Testis (tissue), 2 donors: ENCODE measurements at regions not wholly inside any gene's neighbourhood (a gene's known extent, or its start where the extent isn't known, plus 50 kb on each side); places are given as distances from the start of the nearest gene placed in this dataset.

Experiments used
- CTCF ChIP-seq, 3 experiments: fragments of 450-650 bp in 2 of 3; fragments of 200-600 bp in 1 of 3; sonication (generic) in 1 of 3; IDR thresholded peaks; one replicate each; pipeline ENCODE4 v1.5.1; 2016 to 2019; ENCODE audit warnings: antibody characterized with exemption in 3 of 3, mild to moderate bottlenecking in 2 of 3, moderate library complexity in 1 of 3
- POLR2A ChIP-seq: fragments of 450-650 bp; IDR thresholded peaks from one replicate; pipeline ENCODE4 v1.6.1; 2017; ENCODE audit warnings: antibody characterized with exemption, mild to moderate bottlenecking, moderate library complexity

- TF ChIP-seq CTCF (IDR thresholded peaks at IDR 0.05), result no peak
- TF ChIP-seq POLR2A, result no peak
Observed at GRCh38 chr7:136702913-136703312, 165.5 kb upstream of the CHRM2 start.
